Left renal pelvis (tissue), 4 donors: ENCODE measurements at regions not wholly inside any gene's neighbourhood (a gene's known extent, or its start where the extent isn't known, plus 50 kb on each side); places are given as distances from the start of the nearest gene placed in this dataset.

ENCODE experiments used
- DNase-seq, 4 donors: peaks; one replicate each; pipeline ENCODE4 v3.0.0-alpha.2; 2013; ENCODE audit warnings: low read depth in 4 of 4, low spot score in 3 of 4

GRCh38 chr5:12320331-12320730 is 416.1 kb upstream of the CTNND2 start:
- no peak for DNase-seq

- DNase-seq = no peak
Observed at GRCh38 chr5:12316812-12317211, 412.6 kb upstream of the CTNND2 start.

- DNase-seq = no peak
Observed at GRCh38 chr5:12315461-12315860, 411.2 kb upstream of the CTNND2 start.

- no peak for DNase-seq
Observed at GRCh38 chr5:12313602-12314001, 409.4 kb upstream of the CTNND2 start.

DNA sequence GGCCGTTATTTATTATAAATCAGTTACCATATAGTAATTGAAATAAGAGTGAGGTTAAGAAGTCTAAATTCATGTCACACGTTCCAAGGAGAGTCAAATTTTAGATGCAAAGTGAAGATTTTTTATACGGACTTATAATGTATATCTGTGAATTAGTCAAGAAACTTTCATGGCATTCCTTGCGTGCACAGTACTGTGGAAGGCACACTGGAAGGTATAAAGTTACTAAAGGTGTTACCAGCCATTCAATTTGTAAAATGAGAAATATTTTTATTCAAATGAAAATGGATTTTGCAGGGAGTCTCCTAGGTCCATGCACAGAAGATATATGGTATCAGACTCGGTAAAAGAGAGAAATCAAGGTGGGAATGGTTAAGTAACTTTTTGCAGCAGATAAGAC is 408.1 kb upstream of the CTNND2 start:
- DNase-seq = no peak

GRCh38 chr5:12294151-12294550 is 389.9 kb upstream of the CTNND2 start:
- no peak for DNase-seq

- no peak for DNase-seq
Observed at GRCh38 chr5:12292610-12293204, 388.5 kb upstream of the CTNND2 start.

DNA sequence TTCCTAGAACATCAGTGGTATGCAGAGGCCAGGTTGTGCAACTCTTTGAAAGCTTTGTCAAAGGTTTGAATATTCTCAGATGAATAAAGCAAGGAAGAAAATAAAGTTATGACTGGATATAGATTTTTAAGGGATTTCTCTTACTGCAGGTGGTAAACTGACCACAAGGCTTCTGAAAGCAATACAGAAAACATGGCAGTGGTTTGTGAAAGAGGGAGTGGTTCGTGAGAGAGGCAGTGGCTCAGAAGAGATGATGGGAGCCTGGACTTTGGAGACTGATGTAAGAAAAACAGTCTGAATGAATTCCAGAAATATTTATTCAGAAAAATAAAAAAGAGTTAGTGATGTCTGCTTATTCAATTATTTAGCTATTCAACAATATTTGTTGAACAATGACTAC is 380.4 kb upstream of the CTNND2 start:
- DNase-seq = no peak

DNA sequence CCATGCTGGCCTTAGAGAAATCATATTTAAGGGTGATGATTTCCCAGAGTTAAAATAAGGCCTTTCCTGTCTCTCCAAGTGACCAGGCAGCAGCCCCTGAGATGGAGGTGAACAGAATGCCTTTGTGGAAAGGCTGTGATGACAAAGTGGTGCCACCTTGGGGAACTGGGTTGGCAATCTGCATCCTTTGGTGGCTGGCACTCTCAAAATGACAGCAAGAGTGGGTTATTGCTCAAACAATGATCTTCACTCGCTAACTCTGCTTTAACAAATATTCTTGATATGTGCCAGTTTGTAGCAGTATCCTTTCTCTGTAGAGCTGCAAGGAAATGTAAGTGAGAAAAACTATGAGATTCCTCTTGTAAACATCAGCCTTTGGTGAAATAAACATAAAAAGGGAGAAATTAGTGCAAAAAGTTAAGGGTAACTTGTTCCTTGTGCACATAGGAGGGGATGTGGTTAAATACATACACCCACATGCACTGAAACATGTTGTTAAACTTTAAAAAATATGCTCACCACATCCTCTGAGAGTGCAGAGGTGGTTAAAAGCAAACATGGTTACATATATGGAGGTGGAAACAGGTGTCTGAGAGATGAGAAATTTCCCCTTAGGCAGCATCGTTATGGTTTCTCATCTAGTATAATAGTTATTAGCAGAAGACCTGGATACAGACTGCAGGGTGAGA is 373.4 kb upstream of the CTNND2 start:
- DNase-seq = no peak

DNA sequence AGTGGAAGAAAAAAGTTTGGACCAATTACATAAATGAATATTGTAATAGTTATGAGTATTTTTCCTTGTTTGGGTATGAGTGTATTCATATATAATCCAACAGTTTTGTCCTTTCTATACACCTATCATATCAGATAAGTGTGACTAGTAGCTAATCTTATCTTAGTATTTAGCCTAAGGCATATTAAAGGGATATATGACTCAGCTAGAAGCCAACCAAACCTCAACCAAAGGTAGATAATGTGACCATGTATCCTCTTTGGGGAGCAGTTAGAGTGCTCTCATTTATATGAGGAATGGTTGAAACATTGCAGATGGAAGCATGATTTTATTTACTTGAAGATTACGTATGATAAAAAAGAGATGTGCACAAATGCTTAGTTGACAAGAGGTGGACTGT is 370.0 kb upstream of the CTNND2 start:
- DNase-seq = no peak

DNA sequence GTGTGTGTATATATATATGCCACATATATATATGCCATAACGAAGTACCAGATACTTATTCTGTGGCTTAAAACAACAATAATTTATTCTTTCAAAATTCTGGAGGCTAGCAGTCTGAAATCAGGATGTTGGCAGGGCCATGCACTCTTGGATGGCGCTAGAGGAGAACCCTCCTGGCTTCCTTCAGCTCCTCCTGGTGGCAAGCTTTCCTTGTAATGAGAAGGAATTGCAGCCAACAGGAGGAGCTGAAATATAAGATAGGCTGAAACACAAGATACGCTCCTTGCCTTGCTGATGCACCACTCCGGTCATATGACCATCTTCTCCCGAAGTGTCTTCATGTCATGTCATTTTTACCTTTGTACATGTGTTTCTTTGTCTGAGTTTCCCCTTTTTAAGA is 368.1 kb upstream of the CTNND2 start:
- DNase-seq = no peak

GRCh38 chr5:12270914-12271313 is 366.7 kb upstream of the CTNND2 start:
- no peak for DNase-seq

DNA sequence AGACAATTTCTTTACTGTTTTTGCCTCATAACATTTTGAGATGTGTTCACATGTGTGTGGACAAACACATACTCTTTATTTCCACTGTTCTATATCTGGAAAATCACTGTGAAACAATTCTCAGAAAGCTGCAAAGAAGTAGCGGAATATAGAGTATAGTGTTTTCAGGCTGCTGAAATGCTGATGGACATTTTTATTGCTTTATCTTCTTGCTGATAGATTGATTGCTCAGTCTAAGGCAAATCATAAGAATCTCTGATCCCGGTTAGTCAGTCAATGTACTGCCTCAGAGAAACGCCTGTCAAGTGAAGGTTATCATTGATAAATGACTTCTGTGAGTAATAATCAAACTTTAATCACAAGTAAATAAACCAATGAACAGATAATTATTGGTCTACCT is 364.9 kb upstream of the CTNND2 start:
- DNase-seq = no peak

DNA sequence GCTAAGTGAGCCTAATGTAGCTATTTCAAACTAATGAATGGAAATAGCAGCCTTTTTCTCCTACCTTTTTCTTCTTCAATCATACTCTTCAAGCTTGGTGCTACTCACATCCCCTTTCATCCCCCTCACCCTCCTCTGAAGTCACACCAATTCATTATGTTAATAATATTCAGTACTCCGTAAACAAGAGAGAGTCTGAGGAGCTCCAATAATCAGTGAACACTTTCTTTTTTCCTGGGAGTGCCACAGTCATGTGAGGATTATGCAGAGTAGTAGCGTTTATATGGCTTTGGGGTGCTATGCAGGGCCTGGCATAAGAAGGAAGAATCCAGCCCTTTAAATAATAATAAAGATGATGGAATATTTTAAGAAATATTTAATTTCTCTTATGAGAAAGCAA is 354.3 kb upstream of the CTNND2 start:
- no peak for DNase-seq

DNA sequence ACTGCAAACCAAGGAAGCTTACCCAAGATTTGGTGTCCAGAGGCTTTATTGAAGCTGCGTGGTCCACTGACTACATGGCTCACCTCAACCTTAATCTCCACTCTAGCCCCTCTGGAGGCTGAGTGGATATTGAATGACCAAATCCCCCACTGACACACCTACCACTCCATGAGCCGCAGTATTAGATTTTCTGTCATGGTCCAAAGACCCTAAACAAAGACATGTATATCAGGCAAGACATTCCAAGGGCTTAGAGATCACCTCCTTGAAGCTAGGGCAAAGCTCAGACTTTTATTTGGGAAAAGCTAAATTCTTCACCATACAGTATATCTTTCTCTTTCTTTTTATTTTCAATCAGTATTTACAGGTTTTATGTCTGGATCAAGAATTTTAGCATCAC is 346.2 kb upstream of the CTNND2 start:
- no peak for DNase-seq

- no peak for DNase-seq
Observed at GRCh38 chr5:12248831-12249230, 344.6 kb upstream of the CTNND2 start.

- no peak for DNase-seq
Observed at GRCh38 chr5:12246036-12246435, 341.8 kb upstream of the CTNND2 start.

DNA sequence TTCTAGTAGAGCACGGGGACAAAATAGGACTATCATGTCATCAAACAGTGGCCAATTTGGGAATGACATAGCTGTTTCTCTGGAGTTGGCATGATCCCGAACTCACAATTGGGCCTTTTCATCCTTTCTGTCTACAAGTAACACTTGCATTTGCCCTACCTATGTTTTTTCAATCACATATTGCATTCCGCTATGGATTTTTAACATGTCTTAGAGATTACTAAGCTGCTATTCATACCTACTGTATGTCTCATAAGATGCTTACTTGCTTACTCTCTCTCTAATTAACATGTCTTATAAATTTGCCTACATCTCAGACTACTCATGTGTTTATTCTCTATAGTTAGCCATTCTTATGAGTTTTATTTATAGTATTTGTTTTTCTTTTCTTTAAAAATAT is 341.2 kb upstream of the CTNND2 start:
- DNase-seq = no peak

GRCh38 chr5:12242950-12243888 is 339.0 kb upstream of the CTNND2 start:
- DNase-seq = no peak

- no peak for DNase-seq
Observed at GRCh38 chr5:12237837-12238575, 333.8 kb upstream of the CTNND2 start.

GRCh38 chr5:12230659-12231058 is 326.4 kb upstream of the CTNND2 start:
- no peak for DNase-seq
